Thyroid gland (tissue), 4 donors: ENCODE measurements at regions not wholly inside any gene's neighbourhood (a gene's known extent, or its start where the extent isn't known, plus 50 kb on each side); places are given as distances from the start of the nearest gene placed in this dataset.

Experiments
- DNase-seq, 2 donors: peaks; one replicate each; pipeline ENCODE4 v3.0.0-alpha.2; 2019
- H3K27ac ChIP-seq, 3 donors: fragments of 200-600 bp; sonication (generic); 1 replicate in 2 of 3; 2 replicates in 1 of 3; pipeline ENCODE4 v1.5.1; 2016 to 2019; ENCODE audit warnings: mild to moderate bottlenecking in 1 of 3, moderate library complexity in 1 of 3
- H3K27me3 ChIP-seq: fragments of 200-600 bp; sonication (generic); one replicate; pipeline ENCODE4 v1.5.1; 2019
- H3K36me3 ChIP-seq, 2 donors: fragments of 200-600 bp; sonication (generic); one replicate each; pipeline ENCODE4 v1.5.1; 2016 to 2019
- H3K4me1 ChIP-seq, 2 donors: fragments of 200-600 bp; sonication (generic); one replicate each; pipeline ENCODE4 v1.5.1; 2017 to 2019
- H3K4me3 ChIP-seq, 3 donors: fragments of 200-600 bp; sonication (generic); replicated peaks in 1 of 3; 1 replicate in 2 of 3; 2 replicates in 1 of 3; pipeline ENCODE4 v1.5.1; 2016; ENCODE audit warnings: mild to moderate bottlenecking in 1 of 3
- H3K9me3 ChIP-seq: fragments of 200-600 bp; sonication (generic); one replicate; pipeline ENCODE4 v1.5.1; 2017
- CTCF ChIP-seq, 6 experiments: fragments of 200-600 bp in 3 of 6; fragments of 450-650 bp in 3 of 6; sonication (generic) in 3 of 6; IDR thresholded peaks; one replicate each; pipeline ENCODE4 v1.5.1; 2016 to 2019; ENCODE audit warnings: antibody characterized with exemption in 6 of 6, mild to moderate bottlenecking in 2 of 6, inconsistent platforms in 1 of 6, moderate library complexity in 1 of 6
- POLR2A ChIP-seq, 2 donors: fragments of 450-650 bp; IDR thresholded peaks; one replicate each; pipeline ENCODE4 v1.6.1; 2017; ENCODE audit warnings: antibody characterized with exemption in 2 of 2, mild to moderate bottlenecking in 2 of 2, moderate library complexity in 1 of 2
- WGBS, 2 donors: methylation state at CpG; one replicate each; pipeline ENCODE4 v1.1.5; 2017; 5-methylcytosine and 5-hydroxymethylcytosine counted together
- intact Hi-C: fragments of 100-400 bp; cut with DNase I; formaldehyde crosslinking; loops from one replicate; pipeline ENCODE4 v1.15.1; 2023

- Histone ChIP-seq H3K36me3 (no peaks in the 10 kb centered on the region), H3K4me3 (no peak overlapping the region), H3K9me3 (no peaks in the 10 kb centered on the region), H3K27me3 (no peaks in the 10 kb centered on the region), H3K27ac (no peak overlapping the region), H3K4me1 (no peaks in the 10 kb centered on the region)
- TF ChIP-seq CTCF (IDR thresholded peaks at IDR 0.05) (no peak), POLR2A (IDR thresholded peaks at IDR 0.05) (no peak)
- 93 to 95% methylated on average over 6 of the region's 6 CpGs for WGBS, 2 donors
- intact Hi-C loops = no loop called here
- no peak for DNase-seq
Measured at GRCh38 chr13:37294472-37294871, 189.0 kb upstream of the CSNK1A1L start.

- no peak for TF ChIP-seq CTCF (IDR thresholded peaks at IDR 0.05)
- TF ChIP-seq POLR2A (IDR thresholded peaks at IDR 0.05) = no peak
- H3K27ac ChIP-seq = no peak overlapping the region
- DNase-seq = no peak
- WGBS, 2 donors = 90 to 92% methylated on average over 3 of the region's 3 CpGs
- no peaks in the 10 kb centered on the region for H3K27me3 ChIP-seq
- H3K9me3 ChIP-seq = no peaks in the 10 kb centered on the region
- no peaks in the 10 kb centered on the region for H3K4me1 ChIP-seq
- intact Hi-C loops = no loop called here
- H3K4me3 ChIP-seq = no peak overlapping the region
- no peaks in the 10 kb centered on the region for H3K36me3 ChIP-seq
Measured at GRCh38 chr13:37293295-37293694, 187.8 kb upstream of the CSNK1A1L start.

- Histone ChIP-seq H3K27me3 (no peaks in the 10 kb centered on the region), H3K4me3 (no peak overlapping the region), H3K27ac (no peak overlapping the region), H3K4me1 (no peaks in the 10 kb centered on the region), H3K36me3 (no peaks in the 10 kb centered on the region), H3K9me3 (no peaks in the 10 kb centered on the region)
- DNase-seq = no peak
- WGBS, 2 donors = 93 to 95% methylated on average over 6 of the region's 6 CpGs
- intact Hi-C loops = no loop called here
- TF ChIP-seq CTCF (IDR thresholded peaks at IDR 0.05) = no peak
- no peak for TF ChIP-seq POLR2A (IDR thresholded peaks at IDR 0.05)
Measured at GRCh38 chr13:37290716-37291505, 185.4 kb upstream of the CSNK1A1L start.

GRCh38 chr13:37289212-37289935 lies 183.9 kb upstream of the CSNK1A1L start:
- no peak overlapping the region for H3K4me3 ChIP-seq
- no peaks in the 10 kb centered on the region for H3K4me1 ChIP-seq
- TF ChIP-seq CTCF (IDR thresholded peaks at IDR 0.05) = no peak
- no peak for TF ChIP-seq POLR2A (IDR thresholded peaks at IDR 0.05)
- H3K9me3 ChIP-seq = no peaks in the 10 kb centered on the region
- intact Hi-C loops = no loop called here
- H3K27me3 ChIP-seq = no peaks in the 10 kb centered on the region
- no peak for DNase-seq
- no peaks in the 10 kb centered on the region for H3K36me3 ChIP-seq
- no peak overlapping the region for H3K27ac ChIP-seq
- WGBS, 2 donors = 84 to 85% methylated on average over 6 of the region's 6 CpGs
